GM18861 (cell line): ENCODE measurements at regions not wholly inside any gene's neighbourhood (a gene's known extent, or its start where the extent isn't known, plus 50 kb on each side); places are given as distances from the start of the nearest gene placed in this dataset.
"Not testable (repeated sequence)": the region's sequence is repeated elsewhere in the genome, so short reads cannot be mapped to it uniquely, and the experiment has no call there.

ENCODE experiments used
- ATAC-seq: cut with Tn5 transposase; IDR thresholded peaks from one replicate; pipeline ENCODE4 v1.9.1; 2021; ENCODE audit not compliant: unreplicated experiment

DNA sequence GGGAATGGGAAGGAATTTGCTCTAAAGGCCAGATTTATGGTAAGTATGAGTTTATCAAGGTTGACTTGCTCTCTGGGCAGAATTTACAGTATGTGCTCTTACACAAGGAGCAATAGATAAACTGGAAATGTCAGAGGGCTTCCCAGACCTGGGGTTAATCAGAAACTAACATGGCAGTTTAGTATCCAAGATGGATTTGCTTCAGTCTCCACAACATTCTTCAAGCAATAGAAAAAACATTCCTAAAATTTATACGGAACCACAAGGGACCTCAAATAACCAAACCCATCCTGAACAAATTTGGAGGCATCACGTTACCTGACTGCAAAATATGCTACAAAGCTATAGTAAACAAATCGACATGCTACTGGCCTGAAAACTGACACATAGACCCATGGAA lies 606.7 kb upstream of the CHRM3 start:
- no peak for ATAC-seq

DNA sequence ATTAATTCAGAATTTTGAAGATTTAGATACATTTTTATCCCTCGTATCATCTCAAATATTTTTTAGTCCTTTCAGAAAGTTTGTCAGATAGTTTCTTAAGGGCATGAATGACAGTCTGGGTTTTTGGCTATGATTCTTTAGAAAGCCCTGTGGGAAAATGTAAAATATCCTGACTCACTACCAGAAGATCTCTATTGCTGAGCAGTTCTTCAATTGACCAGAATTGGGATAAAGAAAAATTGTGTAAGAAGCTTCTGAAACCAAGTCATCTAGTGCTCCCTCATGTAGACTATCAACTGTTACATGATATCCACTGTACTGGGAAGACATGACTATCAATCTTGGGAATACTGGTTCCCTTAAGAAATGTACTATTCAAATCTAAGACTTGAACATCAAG lies 608.3 kb upstream of the CHRM3 start:
- no peak for ATAC-seq

DNA sequence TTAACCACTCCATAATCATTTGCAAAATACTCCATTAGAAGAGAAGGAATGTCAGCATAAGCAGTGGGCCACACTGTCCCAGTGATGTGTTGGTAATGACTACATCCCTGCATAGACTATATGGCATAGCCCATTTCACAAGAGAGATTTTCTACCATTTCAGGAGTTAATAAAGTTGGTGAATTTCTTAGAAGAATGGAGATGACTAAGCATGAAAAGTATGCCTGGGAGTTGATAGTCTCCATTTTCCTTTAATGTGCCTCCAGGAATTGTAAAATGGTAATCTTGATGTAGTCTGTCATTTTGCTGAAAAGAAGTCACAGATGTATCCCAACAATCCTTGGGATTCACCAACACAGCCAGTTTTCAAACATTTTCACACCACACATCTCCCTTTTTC lies 608.8 kb upstream of the CHRM3 start:
- ATAC-seq: no peak

DNA sequence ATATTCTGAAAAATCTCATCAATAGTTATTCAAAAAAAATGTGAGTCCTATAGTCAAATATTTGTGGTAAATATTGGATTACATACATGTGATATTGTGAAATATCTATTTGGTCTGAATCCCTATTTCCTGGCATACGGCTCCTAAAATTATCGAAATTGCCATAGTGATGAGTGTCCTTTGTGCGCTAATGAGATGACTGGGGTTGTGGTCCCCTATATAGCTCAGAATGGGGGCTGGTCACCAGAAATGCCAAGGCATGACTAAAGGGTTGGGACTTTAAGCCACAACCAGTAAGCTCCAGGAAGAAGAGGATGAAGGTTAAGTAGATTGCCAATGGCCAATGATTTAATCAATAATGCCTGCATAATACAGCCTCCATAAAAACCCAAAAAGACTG lies 610.2 kb upstream of the CHRM3 start:
- no peak for ATAC-seq

DNA sequence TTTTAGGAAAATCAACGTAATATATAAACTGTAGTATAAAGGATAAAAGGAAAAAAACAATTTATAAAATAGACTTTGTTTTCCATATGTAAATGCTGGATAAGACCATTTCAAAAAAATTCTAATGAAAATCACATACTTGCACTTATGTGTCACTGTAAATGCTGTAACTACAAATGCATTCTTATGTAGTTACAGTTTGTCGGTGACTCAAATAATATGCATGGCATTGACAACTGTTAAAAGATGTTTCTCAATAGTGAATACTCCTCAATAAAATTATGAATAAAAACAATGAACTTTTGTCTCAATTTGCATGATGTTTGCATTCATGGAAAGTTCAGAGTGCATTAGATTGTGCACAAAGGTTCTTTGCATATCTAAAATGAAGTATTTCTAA lies 614.0 kb upstream of the CHRM3 start:
- no peak for ATAC-seq

DNA sequence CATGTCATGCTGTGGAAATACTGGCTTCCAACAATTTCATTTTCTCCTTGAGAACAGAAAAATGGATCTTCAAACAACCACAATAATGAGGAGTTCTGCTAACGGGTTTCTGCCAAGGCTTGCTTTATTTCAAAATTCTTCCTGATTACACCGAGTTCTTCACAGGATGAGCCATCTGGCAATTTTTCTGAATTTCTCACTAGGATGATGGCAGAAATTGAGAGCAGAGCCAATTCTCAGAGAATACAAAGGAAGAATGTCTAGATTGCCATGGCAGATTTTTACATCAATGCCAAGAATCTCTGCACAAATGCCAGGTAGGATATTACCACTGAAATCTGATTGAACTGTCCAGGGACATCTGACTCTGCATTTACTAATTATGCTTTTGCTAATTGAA lies 619.0 kb upstream of the CHRM3 start:
- ATAC-seq: no peak

DNA sequence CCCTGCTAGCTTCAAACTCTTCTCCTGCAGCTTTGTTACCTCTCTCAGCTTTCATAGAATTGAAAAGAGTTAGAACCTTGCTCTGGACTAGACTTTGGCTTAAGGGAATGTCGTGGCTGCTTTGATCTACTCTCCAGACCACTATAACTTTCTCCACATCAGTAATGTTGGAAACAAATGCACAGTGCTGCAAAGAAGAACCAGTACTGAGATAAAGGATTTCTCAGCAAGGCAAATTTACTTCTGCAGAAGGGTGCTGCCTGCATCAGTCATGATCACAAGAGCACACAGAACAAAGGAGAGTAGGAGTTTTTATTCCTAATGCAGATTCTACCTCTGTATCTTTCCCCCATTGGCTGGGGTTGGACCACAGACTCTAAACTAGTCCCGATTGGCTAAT lies 621.6 kb upstream of the CHRM3 start:
- ATAC-seq: no peak

DNA sequence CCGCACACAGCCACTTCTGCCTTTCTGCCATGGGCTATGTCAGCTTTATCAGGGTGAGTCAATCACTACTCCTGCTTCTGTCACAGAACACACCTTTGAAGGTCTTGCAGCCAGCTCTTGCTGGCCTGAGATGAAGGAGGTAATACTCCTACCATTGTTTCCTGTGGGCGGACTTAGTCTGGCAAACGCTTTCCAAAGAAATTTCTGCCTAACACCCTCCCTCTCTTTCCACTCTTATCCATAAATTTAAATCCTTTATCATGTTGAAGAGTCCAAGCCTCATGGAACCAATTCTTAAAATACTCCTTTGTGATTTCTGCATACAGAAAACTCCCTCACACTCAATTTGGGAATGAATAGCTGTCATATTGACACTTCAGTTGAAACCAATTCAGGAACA lies 633.1 kb upstream of the CHRM3 start:
- ATAC-seq: no peak

DNA sequence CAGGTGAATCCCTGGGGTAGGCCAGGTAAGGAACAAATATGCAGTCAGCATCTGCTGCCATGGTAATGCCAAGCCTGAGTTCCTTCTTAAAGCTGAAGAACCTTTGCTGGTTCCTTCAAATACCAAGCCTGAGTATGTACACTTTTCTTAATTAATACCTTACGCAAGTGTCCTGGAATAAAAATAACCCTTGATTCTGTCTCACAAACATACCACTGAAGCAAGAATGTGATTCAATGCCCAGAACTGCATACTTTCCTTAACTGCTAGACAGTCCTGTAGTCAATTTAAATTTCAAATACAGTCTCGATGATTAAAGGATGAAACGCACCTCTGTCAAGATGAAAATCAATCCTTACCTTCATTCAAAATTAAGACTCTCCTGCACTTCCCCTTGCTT lies 634.0 kb upstream of the CHRM3 start:
- ATAC-seq: no peak

DNA sequence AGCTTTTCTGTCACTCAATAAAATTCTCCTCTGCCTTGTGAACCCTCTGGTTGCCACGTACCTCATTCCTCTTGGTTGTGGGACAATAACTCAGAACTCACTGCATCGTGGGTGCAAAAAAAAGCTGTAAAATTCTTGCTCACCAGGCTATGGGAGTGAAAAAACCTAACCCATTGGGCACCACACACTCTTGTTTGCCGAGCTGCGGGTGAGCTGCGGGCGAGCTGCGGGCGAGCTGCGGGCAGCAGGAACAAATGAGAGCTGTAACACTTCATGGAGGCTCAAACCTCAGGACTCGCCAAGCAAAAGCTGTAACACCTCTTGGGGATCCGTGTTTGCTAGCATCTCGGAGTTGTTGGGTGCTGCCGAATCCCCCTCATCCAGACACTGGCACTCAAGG lies 641.3 kb upstream of the CHRM3 start:
- no peak for ATAC-seq

DNA sequence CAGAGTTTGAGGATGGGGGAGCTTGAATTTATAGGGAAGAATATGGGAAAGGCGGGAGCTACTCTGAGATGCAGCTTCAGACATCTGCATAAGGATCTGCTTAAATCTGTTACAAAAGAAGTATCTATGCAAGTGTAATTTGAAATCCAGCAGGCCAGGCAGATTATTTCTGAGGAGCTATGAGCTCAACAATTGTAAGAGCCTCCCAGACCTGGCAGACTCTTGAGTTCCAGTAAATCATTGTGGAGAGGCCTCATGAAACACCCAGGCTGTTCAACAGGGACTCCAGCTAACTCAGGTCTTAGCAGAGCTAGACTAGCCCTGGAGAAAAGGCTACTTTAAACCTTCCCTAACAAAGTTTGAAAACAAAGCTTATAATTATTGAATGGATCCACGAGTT lies 647.5 kb upstream of the CHRM3 start:
- no peak for ATAC-seq

DNA sequence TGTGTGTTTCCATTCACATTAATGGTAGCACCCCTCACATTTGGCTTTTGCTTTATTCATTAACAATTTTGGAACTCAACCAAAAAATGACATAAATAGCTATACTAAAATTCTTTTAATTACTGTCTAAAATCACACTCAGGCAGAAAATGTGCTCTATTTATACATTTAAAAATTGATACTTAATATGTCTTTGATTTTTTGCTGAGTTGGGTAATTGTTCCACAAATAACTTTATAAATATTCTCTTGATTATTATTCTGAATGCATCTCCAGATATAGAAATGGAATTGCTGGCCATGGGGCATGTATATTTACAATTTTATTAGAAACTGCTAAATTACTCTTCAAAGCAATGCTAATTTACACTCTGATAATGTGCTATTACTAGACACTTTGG lies 658.7 kb upstream of the CHRM3 start:
- no peak for ATAC-seq

DNA sequence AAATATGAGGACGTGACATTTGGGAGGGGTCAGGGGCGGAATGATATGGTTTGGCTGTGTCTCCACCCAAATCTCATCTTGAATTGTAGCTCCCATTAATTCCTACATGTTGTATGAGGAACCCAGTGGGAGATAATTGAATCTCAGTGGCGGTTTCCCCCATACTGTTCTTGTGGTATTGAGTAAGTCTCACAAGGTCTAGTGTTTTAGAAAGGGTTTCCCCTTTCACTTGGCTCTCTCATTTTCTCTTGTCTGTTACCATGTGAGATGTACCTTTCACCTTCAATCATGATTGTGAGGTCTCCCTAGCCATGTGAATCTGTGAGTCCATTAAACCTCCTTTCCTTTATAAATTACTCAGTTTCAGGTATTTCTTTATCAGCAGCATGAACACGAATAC lies 663.6 kb upstream of the CHRM3 start:
- no peak for ATAC-seq

DNA sequence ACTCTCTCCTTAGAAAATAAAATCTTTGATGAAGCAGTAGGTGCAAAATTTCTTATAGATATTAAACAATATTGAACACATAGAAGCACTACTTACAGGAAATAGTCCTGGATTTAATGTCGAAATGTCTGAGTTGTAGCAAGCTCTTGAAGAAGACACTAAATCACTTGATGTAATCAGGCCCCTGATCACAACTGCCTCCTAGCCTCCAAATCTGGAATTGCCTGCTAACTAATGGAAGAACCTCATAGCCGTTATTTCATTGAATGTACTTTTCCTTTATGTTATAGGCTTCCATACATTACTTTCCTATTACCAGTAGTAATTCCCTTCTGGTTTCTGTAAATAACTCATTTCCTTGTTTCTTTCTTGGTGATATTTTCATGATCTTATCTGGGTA lies 675.7 kb upstream of the CHRM3 start:
- no peak for ATAC-seq

DNA sequence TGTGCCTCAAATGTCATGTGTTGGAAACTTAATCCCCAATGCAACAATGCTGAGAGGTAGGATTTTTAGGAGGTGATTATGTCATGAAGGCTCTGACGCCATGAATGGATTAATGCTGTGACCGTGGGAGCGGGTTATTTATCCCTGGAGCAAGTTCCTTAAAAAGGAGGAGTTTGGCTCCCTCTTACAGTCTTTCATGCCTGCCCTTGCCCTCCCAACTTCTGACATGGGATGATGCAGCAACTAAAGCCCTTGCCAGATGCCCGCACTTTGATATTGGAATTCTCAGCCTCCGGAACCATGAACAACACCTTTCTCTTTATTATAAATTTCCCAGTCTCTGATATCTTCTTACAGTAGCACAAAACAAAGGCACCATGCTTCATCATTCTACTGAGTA lies 685.3 kb upstream of the CHRM3 start:
- ATAC-seq: no peak

DNA sequence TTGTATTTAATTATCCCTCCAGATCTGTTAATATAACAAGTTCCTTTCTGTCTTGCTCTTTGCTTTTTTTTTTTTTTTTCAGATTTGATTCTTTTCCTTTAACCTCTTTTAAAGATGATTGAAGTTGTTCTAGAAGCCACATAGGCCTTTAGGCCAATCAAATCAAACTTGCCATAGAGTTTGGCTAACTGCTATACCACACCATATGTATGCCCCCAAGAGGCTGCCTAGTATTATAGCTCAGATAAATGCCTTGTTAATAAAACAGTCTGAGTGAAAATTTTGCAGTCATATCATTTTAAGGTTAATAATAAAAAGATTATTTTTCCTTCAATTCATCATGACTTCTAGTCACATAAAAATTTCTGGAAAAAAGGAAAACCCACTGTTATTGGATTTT lies 696.0 kb upstream of the CHRM3 start:
- ATAC-seq: no peak

DNA sequence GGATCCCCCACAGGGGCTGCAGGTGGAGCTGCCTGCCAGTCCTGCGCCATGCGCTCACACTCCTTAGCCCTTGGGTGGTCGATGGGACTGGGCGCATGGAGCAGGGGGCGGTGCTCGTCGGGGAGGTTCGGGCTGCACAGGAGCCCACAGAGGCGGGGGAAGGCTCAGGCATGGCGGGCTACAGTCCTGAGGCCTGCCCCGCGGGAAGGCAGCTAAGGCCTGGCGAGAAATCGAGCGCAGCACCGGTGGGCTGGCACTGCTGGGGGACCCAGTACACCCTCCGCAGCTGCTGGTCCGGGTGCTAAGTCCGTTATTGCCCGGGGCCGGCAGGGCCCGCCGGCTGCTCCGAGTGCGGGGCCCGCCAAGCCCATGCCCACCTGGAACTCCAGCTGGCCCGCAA lies 701.8 kb upstream of the CHRM3 start:
- not testable (repeated sequence) for ATAC-seq

DNA sequence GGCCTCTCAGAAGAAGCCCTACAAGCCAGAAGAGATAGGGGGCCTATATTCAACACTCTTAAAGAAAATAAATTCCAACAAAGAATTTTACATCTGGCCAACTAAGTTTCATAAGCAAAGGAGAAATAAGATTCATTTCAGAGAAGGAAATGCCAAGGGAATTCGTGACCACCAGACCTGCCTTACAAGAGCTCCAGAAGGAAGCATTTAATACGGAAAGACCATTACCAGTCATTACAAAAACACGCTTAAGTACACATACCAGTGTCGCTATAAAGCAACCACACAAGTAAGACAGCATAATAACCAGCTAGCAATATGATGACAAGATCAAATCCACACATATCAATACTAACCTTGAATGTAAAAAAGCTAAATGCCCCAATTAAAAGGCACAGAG lies 704.9 kb upstream of the CHRM3 start:
- no peak for ATAC-seq

DNA sequence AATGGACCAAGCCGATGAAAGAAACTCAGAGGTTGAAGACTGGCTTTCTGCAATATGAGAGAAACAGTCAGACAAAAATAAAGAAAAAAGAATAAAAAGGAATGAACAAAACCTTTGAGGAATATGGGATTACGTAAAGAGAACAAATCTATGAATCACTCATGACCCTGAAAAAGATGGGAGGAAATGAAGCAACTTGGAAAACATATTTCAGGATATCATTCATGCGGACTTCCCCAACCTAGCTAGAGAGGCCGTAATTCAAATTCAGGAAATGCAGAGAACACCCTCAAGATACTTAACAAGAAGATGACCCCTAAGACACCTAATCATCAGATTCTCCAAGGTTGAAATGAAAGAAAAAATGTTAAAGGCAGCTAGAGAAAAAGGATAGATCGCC lies 705.3 kb upstream of the CHRM3 start:
- no peak for ATAC-seq

DNA sequence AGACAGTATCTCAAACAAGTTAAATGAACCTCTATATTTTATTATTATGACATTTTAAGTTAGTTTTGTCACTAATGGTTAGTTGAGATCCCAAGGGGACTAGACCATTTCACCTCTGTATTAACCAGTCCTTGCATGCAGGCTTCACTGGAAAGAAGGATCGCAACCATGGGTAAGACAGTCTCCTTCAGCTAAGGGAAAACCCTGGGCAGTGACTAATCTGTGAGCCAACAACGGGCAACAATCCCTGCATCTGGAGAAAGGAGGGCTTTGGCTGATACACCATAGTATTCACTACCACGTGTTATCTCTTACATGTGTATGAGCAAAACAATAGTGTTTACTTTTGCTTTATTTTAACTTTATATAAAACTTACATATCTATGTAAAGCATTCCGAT lies 708.8 kb upstream of the CHRM3 start:
- no peak for ATAC-seq

DNA sequence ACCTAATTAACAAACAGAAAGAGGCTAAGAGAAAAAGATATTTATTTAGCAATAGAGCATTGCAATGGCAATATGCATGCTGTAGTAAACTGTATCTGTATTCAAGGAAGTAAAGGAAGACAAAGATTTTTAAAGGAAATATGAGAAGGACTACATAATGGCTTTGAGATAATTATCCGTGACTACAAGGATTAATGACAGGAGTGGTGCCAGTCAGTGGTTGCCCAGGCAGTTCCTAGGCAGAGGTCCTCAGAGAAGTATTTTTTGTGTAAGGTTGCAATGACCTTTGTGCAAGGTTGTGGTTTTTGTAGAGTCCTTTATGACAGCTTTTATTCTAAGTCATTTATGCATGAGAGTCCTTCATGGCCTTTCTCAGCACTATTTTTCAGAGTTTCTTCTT lies 711.1 kb upstream of the CHRM3 start:
- no peak for ATAC-seq

DNA sequence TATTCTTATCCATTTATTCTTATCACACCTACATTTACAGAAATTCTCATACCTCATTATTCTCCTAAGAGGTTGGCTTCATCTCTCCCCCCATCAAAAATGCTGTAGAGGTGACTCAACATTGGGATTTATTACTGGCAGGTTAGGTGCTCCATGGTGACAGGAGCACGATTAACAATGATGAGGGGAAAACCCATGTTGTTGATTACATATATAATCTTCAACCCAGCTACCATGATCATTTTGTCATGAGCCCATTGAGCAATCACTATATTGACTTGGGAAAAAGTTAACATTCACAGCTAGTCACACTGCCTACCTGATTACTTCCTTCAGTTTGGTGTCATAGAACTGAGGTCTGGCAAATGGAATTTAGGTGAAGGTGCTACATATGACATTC lies 712.1 kb upstream of the CHRM3 start:
- ATAC-seq: no peak

DNA sequence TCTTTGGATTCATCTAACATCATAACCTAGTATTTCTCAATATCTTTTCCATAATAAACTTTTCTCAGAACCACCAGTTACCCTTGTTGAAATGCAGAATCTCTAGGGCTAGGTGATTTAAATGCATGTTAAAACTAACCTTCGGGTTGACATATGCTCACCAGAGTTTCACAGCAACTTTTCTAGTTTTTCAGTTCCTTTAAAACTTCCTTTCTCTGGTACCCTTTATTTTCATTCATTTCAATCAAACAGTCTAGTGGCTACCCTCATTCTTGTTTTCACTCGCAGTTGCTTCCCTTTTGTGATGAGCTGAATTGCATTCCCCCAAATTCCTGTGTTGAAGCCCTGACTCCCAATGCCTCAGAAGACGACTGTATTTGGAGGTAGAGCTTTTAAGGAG lies 712.8 kb upstream of the CHRM3 start:
- no peak for ATAC-seq

DNA sequence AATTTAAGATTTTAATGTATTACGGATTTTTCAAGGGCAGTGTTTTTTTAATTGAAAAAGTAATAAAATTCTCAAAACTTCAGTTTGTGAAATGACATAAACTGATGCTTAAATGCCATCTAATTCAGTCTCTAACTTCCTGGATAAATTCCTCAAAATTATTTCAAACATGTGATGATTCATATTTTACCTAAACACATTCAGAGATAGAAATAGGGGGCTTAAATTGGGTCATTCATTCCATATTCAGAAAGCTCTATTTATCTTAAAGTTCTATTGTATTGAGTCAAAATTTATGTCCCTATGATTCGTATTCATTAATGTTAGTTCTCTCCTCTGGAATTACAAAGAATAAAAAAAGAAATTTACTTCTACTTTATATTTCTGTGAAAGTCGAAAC lies 713.6 kb upstream of the CHRM3 start:
- no peak for ATAC-seq
